GM19397 (cell line): ENCODE measurements at regions not wholly inside any gene's neighbourhood (a gene's known extent, or its start where the extent isn't known, plus 50 kb on each side); places are given as distances from the start of the nearest gene placed in this dataset.

Experiments
- ATAC-seq: cut with Tn5 transposase; IDR thresholded peaks from one replicate; pipeline ENCODE4 v1.9.1; 2021; ENCODE audit warnings: mild to moderate bottlenecking, moderate library complexity; ENCODE audit not compliant: unreplicated experiment

GRCh38 chr16:85306071-85306792, 194.0 kb upstream of the CIBAR2 start:
- no peak for ATAC-seq

GRCh38 chr16:85306793-85307551, 194.7 kb upstream of the CIBAR2 start:
- no peak for ATAC-seq

DNA sequence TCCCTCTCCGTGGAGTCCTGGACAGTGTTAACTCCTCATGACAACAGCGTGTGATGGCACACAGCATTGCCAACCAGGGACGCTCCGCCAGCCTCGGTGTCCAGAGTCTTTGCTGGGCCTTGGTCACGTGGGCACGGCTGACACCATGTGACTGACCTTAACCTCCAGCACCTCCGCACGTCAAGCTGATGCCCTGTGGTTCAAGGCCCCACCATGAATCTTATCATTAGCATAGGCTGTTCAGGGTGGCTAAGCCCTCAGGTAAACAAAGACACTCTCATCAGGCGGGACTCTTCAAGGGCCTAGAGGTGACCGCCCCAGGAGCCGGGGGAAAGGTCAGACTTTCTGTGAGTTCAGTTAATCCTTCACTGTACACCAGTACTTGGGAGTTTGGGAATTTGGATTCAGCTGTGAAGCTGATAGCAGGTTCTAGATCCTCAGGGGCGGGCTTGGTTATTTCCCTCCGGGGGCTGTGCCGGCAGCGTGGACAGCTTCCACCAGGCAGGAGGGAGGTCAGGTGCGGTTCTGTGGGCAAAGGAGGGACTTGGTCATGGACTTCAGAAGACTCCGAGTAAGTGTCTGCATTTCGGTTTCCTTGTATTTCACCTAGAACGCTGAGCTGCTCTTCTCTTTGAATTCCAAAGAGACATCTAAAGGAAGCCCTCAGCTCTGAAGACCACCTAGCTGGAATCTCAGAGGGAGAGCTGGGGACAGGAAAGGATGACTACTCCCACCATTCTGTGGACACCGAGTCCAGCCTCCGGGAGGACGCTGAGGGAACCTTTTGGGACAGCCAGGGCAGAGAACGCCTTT, 195.5 kb upstream of the CIBAR2 start:
- no peak for ATAC-seq

DNA sequence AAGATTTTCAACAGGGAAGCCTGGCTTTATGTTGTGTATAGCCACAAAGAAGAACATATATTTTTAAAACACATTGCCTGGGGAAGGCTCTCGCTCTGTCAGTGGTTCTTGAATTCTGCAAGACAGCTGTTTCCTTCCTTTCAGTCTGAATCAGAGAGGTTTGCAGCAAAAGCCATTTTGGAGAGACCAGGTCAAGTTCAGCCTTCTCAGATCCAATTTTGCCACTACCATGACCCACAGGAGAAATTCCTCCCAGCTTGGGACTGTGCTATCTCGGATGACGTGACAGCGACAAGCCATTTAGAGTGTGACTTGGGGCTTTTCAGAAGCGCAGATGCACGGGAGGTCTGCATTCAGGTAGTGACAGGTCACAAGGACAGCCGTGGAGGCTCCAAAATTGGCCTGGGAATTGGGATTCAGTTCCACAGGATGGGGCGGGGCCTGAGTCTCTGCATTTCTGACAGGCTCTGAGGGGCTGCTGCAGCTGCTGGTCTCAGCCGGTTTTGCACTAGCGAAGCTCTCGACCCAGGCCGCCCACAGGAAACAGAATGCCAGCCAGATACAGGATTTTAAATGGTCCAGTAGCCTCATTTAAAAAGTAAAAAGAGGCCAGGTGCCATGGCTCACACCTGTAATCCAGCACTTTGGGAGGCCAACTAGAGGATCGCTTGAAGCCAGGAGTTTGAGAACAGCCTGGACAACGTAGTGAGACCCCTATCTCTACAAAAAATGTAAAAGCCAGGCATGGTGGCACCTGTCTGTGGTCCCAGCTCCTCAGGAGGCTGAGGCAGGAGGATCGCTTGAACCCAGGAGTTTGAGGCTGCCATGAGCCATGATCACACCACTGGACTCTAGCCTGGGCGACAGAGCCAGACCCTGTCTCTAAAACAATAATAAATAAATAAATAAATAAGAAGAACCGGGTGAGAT, 196.6 kb upstream of the CIBAR2 start:
- no peak for ATAC-seq

GRCh38 chr16:85309656-85310587, 197.7 kb upstream of the CIBAR2 start:
- no peak for ATAC-seq

DNA sequence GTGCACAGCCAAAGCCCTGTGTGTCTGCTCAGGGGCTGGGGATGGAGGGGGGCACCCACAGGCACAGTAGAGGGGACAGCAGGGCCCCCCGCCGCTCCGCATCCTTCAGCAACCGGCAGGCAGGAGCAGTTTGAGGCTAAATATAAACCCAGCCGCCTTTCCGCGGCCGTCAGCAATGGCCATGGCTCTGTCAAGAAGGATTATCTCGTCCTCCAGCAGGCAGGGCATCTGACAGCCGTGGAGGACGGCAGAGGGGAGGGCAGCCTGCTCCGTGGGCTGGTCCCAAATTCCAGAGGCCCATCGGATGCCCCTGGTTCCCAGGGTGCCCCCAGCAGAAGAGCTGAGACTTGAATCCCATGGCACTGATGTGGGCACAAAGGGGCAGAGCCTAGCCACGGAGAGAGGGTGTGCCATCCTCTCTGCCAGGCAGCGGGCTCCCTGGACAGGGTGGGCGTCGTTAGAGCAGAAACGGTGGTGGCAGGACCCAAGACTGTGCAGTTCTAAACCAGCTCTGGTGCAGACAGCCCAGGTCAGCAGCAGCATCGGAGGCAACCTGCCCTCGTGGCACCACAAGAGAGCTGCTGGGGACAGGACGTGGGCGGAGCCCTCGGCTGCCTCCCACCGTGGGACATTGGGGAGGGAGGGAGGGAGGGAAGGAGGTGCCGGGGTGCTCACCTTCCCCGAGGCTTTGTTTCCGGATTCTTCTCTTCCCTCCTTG, 198.8 kb upstream of the CIBAR2 start:
- ATAC-seq: no peak

GRCh38 chr16:85311741-85312140, 199.5 kb upstream of the CIBAR2 start:
- ATAC-seq: no peak

GRCh38 chr16:85312174-85312573, 199.9 kb upstream of the CIBAR2 start:
- no peak for ATAC-seq

DNA sequence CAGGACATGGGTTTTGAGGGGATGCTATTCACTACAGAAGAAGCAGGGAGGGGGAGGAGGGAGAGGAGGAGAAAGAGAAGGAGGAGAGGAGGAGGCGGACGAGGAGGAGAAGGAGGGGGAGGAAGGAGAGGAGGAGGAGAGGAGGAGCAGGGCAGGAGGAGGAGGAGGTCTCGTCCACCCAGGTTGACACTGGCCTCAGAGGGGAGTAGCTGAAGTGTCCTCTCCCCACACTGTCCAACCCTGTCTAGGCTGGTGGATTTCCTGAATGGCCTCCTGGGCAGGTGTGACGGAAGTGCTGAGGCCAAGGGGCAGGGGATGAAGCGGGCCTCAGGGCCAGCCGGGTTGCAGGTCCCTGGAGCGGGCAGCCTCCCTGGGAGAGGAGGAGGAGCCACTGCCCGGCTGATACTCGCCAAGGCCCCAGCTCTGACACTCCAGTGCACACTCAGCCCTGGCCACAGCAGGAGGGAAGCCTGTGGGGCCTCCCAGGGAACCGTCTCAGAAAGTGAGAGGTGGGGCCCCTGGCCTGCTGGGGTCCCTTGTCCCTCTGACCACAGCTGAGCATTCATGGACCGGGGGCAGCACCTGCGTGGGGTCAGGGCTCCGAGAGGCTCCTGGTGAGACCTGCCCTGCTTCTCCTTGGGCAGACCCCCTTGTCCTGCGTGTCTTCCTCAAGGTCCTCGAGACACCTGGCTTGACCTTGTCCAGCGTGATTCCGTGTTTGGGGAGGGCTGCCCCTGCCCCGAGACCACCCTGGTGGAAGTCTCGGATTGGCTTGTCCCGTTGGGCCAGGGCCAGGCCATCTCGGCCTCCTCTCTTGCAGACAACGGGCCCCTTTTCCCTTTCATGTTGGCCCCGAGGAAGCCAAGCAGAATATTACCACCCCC, 200.6 kb upstream of the CIBAR2 start:
- no peak for ATAC-seq

GRCh38 chr16:85313526-85314301, 201.4 kb upstream of the CIBAR2 start:
- no peak for ATAC-seq

DNA sequence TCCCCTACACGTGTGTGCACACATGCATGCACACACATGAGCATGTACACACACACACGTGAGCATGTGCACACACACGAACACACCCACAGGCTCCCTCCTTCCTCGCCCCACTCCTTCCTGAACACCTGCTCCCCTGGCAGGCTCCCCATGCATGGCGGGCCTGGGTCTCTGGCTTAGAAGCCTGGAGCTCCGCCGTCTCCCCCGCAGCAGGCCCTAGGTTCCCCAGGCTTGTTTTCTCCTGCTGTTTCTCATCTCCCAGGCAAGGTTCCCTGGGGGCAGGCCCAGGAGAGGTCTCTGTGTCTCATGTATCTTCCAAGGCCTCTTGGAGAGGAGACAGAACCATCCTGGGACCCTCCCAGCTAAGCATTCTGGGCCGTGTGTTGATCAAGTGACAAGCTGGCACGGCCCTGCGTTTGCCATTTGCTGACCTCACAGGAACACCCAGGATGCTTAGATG, 202.3 kb upstream of the CIBAR2 start:
- no peak for ATAC-seq

DNA sequence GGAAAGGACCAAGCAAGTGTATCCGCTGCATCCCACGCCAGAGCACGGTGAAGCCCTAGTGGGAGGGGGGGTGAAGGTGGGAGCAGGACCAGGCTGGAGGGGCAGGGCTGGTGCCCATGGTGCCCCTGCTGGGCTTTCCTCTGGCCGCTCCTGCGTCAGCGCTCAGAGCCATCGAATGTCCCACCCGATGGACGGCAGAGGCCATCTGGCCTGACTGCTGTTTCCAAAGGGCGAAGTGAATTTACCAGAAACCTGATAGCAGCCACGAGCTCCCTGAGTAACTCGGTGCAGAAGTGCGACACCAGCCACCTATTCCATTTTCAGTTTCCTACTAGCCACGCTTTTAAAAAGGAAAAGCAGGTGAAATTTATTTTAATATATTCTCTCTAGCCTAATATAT, 203.6 kb upstream of the CIBAR2 start:
- no peak for ATAC-seq

GRCh38 chr16:85316321-85316919, 204.1 kb upstream of the CIBAR2 start:
- no peak for ATAC-seq

- no peak for ATAC-seq
Observed at GRCh38 chr16:85316944-85317343, 204.7 kb upstream of the CIBAR2 start.

DNA sequence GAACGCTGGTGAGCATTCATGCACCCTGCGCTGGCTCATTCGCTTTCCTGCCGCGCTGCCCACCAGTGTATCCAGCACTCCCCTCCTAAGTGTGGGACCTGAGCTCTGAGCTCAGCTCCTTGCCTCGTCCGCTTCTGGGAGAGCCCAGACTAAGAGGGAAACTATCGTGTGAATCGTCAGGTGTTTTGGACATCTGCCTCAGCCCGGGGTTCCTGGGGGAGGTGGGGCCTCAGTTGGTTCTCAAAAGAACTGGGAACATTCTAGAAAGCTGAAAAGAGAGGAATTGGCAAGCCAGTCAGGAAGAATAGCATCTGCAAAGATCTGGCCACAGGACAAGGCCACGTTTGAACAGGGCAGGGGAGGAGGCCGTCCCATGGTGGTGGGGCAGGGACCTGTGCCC, 205.4 kb upstream of the CIBAR2 start:
- no peak for ATAC-seq

DNA sequence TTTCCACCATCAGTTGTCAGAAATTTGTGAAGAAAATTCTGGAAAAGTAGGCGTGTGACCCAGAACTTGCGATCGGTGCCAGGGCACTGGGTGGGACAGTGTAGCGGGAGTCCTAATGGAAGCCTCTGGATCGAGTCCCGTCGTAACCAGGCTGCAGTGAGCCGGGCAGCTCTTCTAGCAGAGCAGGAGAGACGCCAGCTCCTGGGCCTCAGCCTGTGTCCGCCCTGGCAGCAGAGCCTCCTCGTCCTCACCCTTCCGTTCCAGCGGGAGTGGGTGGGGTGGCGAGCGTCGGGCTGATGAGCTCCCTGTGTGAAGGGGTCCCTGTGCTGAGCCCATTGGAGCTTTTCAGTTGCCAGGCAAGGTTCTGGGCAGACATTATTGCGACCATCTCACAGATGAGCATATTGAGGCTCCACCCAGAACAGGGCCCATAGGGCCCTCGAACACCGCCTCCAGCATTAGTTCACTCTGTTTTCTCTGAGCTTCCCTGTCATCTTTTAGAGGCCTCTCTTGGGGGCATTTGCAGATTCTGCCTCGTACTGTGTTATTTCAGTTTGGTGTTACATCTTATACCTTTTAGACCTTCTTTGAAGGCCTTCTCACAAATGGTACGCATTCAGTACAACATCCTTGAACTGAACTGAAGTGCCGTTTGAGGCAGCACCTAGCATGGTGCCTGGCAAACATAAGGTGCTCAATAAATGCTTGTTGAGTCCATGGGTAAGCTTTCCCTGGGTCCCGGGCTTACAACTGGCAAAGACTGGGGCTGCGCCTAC, 207.1 kb upstream of the CIBAR2 start:
- ATAC-seq: no peak
